HG02852 (cell line): ENCODE measurements at regions not wholly inside any gene's neighbourhood (a gene's known extent, or its start where the extent isn't known, plus 50 kb on each side); places are given as distances from the start of the nearest gene placed in this dataset.

ENCODE experiments used
- ATAC-seq: cut with Tn5 transposase; IDR thresholded peaks from one replicate; pipeline ENCODE4 v1.9.1; 2021; ENCODE audit warnings: mild to moderate bottlenecking, moderate library complexity; ENCODE audit not compliant: unreplicated experiment

DNA sequence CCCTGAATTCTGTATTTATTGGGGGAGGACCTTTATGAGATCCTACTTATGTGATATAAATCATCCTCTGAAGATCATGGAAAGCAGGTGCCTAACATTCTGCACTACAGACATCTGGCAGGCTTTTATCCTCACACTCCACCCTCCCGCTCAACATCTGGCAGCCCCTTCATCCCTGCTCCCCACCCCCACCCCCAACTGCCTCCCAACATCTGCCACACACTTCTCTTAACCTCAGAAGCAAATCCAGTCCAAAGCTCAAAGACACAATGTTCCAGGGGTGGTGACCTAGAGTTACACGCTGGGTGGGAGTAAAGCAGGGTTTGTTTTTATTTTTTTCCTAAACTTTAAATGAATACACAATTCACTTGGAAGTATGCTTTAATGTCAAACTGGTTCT, 184.5 kb upstream of the ATP11B start:
- ATAC-seq = no peak

DNA sequence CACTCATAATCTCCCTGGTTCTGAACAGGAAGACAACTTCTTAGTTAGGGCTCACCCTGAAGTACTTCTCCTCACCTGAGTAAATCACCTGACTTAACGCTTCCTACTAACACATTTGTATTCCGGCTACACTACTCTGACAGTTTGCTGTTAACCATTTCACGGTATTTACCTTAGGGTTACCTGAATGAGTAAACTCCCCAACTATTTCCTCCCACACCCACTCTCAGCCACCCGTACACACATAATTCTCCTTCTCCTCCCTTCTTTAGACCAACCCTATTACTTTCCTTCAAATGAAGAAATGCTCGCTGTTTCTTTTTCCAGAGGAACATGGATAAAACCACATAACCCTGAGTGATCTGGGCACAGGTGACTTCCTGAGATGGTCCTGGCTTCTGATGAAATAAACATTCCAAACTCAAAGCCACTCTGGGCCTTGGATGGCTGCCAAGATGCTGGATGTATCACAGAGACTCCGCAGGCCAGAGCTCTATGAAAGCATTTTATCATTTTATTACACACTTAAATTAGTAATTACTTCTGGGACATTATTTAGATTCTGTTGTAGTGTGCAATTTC, 183.6 kb upstream of the ATP11B start:
- no peak for ATAC-seq

DNA sequence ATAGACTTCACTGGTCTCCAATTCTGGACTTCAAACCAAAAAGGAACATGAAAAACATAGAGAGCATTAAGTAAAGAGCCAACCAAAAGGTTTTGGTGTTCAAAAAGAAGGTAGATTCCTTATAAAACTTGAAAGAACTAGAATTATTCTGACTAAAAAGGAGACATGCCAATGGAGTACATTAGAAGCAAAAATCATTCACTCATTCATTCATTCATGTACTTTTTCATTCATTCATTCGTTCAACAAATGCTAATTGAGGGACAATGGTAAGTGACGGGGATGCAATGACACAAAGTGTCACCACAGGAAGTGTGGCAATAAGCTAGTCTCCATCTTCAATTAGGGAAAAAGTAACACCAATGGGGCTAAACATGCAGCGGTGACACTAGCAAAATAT, 181.0 kb upstream of the ATP11B start:
- no peak for ATAC-seq

DNA sequence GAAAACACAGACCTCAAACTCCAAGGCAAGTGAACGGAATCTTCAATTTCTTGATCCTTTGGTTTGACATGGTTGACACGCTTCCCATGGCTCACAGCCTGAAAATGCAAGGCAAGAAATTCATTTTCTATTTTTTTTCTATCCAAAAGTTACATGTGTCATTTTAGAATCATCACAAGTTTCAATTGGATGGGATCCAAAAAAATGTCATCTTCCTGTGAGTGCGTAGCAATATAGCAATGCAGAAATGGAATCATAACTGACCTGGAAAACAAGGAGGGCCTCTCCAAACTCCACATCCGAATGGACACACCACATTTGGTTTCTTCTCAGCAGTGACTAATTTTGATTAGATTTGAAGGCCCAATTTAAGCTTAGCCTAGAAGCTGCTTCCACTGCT, 175.8 kb upstream of the ATP11B start:
- ATAC-seq = no peak

DNA sequence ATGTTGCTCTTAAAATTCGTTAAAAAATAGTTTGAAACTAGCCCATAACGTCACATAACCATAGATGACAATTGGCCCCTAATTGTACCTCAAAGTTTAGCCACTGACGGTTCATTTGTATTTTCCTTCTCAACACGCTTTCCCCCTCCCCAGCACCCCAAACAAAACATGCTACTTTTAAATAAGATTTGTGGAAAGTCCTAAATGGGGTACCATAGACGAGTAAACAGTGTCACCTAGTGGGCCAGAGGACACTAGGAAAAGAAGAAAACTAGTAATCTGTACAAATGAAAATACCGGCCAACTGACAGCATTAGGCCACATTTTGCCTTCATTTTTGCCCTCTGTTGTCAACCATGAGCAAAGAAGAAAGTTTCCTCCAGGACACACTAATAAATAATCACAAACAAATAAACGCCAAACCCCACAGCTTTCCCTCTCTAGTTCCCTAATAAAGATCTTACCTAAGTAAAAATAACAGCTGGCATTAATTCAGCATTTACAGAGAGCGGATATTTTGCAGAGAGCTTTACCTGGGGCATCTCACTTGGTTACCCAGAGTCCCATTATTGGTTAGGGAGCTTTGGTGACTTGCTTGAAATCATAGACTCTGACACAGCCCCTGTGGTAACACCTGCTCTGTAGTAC, 175.1 kb upstream of the ATP11B start:
- ATAC-seq = no peak

DNA sequence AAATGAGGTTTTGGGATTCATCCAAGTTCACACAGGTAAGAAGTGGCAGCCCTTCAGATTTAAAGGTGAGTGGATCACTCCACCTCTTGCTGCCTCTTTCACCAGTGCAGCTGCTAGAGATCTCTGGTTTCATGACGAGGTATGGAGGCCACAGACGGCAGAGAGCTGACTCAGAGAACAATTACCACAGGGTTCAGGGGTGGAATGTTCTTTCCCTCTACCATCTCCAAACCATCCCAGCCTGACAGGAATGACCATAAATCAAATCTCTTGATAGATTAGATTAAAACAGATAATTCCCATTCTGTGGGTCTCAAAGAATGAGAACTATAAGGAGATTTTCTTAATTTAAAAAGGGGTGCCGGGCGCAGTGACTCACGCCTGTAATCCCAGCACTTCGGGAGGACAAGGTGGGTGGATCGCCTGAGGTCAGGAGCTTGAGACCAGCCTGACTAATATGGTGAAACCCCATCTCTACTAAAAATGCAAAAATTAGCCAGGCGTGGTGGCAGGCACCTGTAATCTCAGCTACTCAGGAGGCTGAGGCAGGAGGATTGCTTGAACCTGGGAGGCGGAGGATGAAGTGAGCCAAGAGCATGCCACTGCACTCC, 174.2 kb upstream of the ATP11B start:
- peak; percentile 50 for ATAC-seq

DNA sequence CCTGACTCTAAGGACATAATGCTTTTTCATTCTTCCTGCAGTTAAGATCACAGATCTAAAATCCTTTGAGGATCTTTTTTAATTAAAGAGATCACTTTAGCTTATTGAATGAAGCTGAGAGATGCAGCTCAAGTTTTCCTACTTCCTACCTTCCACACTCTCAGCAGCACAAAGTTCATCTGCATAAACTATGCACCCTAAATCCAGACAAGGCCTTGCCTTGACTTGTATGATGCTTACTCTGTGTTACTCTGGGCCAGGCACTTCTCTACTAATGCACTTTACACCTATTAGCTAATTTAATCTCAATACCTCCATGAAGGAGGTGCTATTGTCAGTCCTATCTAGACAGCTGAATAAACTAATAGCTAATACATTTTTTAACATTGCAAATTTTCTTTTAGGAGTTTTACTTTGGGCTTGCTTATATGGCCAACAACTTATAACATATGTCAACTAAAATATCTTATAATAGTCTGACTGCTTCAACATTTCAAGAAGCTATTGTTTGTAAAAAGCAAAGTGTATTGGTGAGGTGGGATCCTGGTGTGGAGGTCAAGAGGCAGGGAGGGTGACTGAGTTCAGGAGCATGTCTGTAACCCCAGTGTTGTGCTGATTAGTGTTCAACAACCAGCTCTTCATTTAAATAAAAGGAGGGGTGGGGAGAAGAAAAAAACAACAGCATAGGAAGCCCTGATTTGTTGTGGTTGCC, 172.4 kb upstream of the ATP11B start:
- no peak for ATAC-seq

DNA sequence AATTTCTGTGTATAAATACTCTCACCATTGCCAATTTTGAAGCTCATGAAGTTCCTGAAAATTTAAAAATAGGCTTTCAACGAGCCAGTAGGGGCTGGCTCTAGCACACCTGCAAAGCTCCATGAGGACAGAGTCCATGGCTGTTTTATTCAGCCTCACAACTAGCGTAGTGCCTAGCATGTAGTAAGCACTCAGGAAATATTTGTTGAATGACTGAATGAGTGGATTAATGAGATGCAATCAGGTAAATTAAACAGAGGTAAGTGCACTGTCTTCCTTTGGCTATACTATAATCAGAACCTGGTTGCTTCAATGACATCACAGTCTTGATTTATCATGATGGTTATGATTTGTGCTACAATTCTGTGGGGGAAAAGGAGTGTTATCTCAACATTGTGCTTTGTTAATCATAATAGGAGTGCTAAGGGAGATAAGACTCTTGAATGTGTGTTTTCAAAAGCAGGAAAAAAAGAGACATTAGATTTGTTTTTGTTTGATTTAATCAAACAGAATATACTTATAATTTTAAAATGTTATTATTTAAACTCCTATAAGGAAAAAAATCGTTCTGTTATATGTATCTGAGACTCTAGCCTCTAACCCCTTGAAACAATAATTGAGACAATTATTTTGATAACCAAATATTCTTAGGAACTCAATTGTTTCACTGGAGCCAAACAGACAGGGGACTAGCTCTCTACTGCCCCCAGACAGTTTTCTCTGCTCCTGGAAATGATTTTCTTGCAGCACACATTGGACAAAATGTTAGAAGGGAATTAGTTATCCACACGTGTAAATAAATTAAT, 171.7 kb upstream of the ATP11B start:
- ATAC-seq = no peak

DNA sequence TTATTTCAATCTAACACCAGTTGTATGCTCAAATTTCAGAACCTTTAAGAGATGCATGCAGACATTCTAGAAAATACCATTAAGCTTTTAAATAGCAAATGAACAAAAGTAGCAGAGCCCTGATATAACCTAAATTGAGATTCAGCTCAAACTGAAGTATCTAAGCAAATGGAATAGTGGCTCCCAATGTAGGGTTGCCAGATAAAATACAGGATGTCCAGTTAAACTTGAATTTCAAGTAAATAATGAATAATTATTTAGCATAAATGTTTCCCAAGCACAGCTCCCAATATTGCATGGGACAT, 171.1 kb upstream of the ATP11B start:
- no peak for ATAC-seq

DNA sequence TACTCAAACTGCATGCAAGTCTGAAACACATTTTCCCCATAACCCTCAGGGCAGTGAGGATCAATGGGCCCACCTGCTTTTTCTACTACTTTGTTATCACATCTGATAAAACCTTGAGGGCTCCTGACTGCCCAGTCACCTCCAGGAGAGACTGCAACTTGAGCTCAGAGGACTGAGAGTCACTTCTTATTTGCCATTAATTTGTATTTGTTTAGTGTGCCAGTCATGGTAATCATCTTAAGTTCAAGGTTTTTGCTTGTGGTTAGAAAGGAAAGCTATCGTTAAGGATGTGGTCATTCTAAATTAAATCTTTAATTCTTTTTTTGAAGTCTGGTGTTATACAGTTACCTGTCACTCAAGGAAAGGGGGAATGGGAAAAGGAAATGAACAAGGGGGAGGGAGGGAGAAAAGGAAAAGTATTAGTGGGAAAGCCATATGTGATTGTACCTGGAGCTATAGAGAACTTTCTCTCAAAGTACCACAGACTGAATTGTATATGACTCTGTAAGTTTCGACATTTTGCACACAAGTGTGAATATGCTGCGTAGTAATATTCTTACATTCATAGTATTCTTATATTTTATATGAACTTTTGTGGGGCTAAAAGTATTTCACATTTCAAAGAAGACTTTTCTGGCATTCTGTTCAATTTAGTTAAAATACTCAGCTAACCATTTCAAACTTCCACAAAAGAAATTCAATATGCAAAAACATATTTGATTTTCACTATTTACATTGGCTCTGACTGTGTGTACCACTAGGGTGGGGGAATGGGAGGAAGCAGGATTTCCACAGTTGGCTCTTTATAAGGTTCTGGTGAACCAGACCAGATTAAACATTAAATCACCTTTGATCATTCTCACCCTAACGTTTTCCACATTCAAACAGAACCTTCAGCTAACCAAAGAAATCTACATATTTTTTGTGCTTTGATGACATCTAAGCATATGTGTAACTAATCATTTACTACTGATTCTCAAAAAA, 166.5 kb upstream of the ATP11B start:
- no peak for ATAC-seq

DNA sequence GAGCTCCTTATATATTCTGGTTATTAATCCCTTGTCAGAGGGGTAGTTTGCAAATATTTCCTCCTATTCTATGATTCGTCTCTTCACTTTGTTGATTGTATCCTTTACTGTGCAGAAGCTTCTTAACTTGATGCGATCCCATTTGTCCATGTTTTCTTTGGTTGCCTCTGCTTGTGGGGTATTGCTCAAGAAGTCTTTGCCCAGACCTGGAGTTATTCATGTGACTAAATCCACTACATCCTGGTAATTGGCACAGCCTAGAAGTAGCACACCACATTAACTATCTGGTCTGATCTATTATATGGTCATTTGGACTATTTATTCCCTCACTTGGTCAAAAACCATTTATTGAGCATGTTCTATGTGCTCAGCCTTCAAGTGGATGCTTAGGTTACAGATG, 164.8 kb upstream of the ATP11B start:
- ATAC-seq = no peak

DNA sequence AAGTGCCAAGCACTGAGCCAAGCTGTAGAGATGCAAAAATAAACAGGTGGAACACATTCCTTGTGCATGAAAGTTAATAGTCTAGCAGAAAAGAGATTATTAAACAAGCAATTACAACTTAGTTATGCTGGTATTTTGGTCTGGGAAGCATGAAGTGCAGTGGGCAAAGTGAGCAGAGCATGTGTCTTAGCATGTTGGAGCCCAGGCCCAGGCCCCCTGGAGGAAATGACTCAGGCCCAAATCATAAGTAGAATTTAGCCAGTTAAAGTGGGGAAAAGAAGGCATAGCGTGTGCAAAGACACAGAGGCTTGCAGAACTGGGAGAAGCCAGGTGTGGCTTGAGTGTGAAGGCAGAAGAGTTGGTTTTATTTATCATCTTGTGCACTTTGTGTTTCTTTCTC, 163.8 kb upstream of the ATP11B start:
- ATAC-seq = no peak

DNA sequence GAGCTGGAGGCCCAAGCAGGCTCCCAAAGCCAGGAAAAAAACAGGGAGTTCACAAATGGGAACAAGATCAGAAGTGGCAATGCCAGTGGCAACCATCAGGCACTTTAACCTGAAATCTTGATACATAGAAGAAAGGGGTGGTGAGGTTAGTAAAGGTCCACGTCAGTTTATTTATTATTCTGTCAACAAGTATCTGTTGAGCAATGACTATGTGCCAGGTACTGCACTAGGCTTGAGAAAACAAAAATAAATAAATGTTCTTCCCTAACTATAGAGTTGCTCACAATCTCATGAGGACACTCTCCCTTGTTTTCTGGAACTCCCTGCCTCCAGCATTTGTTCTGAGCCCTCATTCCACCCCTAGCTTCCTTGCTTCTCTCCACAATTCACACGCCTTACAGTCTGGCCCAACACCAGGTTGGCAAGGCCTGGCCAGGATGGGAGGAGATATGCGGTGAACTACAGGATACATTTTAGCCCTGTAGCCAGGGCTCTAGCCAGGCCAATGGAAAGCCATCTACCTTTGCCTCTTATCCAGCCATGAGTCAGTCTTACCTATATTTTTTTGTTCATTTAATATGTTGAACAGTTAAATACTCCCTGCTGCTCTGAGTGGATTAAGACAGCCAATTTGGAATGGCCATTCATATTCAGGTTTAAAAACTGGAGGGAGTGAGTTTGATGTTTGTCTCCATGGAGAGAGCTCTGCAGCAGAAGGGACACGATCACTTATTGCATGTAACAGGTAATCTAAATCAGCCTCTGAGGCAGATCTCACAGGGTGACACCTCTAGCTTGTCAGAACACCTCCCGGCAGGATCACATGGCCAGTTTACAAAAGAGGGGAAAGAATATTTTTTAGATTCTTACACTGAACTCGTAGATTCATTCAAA, 161.9 kb upstream of the ATP11B start:
- ATAC-seq = no peak

DNA sequence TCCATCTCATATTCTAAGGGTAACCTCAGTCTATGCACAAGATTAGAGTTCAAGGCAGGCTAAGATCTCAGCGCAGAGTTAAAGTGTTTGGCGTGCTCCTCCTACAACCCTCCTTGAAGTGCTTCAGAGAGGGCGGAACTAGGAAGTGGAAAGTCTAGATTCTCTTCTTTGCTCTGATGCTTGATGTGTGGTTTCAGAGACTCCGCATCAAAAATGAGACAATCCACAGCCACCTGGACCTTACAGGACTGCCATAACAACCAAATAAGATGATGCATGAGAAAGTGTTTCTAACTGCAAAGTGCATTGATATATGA, 161.3 kb upstream of the ATP11B start:
- ATAC-seq = no peak

DNA sequence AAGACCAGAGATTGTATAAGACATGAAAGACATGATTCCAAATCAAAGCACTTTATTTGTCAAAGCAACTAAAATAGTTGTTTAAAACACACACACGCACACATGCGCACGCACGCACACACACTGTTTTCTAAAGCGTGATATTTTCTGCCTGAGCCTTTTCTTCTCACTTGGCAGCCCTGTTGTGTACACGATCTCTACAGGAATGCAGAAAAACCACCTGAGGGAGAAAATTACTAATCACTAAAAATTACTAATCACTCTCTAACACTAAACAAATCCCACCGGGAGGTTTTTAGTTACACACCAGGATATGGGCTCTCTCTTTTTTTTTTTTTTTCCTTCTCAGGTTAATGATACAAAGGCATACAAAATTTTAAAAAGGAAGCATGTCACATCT, 160.1 kb upstream of the ATP11B start:
- ATAC-seq = no peak

DNA sequence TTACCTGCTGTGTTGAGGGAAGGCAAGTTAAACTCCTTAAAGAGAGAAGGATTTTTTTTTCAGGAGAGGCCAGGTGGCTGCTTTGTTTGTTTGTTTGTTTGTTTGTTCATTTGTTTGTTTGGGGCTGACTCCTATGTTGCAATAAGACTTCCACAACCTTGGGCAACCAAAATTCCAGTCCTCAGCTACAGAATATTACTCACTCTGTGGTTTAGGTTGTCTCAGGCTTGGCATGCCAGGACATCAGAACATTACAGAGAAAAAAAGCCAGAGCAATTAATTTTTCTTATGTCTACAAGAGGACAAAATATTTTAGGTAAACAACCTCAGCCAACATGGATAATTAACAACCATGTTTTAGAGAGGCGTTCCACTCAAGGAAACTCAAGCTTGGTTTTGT, 156.7 kb upstream of the ATP11B start:
- ATAC-seq = no peak

DNA sequence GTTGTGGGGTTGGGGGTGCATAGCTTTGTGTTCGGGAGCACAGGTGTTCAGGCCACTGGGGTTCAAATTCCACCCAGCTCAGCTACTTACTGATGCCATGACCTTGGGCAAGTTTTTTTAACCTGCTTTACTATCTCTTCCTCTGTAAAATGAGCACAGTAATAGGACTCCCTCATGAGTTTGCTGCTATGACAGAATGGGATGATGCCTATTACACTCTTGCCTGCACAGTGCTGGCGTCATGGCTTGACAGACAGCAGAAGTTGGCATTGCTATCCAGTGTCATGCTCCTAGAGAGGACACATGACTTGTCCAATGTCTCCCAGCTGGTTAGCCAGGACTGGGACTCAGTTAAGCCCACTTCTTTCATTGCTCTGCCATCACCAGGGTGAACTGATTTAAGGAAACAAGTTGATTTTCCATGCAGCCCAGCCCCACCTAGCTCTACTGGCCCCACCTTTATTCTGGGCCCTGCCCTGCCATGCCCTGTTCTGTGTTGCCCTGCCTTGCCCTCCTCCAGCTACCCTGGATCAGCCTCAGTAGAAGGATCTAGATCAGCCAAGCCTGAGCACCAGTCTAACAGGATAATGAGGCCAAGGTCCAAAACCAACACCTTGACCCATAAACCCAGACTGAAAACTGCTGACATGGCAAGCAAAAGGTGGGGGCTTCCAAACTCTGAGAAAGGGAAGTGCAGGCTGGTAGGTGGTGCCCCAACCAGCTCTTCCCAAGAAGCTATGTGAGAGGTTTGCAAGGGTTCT, 155.8 kb upstream of the ATP11B start:
- ATAC-seq = no peak

DNA sequence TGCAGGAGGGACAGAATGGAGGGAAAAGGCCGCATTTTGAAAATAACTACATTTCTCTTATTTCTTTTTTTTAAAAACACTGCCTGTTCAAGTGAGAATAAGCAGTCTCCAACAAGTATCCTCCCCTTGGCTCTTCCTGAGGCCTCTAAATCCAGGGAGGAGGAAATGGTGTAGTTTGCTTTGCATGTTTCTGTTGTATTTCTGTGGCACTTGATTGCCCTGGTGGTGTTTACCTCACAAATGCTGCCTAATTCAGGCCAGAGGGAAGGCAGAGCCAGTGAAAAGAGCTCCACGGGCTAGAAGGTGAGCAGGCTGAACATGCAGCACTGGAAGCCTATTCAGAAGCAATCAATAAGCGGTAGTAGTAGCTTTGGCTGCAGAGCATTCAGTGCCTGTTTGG, 149.3 kb upstream of the ATP11B start:
- no peak for ATAC-seq
